SK-N-SH treated with all-trans-retinoic acid at 6 μM for 48 hours (cell line): ENCODE measurements at regions not wholly inside any gene's neighbourhood (a gene's known extent, or its start where the extent isn't known, plus 50 kb on each side); places are given as distances from the start of the nearest gene placed in this dataset.

Source experiments
- GLIS3 ChIP-seq: fragments of 250-450 bp; sonication (Bioruptor Pico); IDR thresholded peaks from 2 replicates; pipeline ENCODE4 v1.5.0; 2020; ENCODE audit warnings: mild to moderate bottlenecking, moderate library complexity
- PATZ1 ChIP-seq: fragments of 250-450 bp; sonication (Bioruptor Pico); IDR thresholded peaks from 2 replicates; pipeline ENCODE4 v1.8.0; 2020; ENCODE audit warnings: mild to moderate bottlenecking, moderate library complexity, borderline replicate concordance

GRCh38 chr3:74346896-74347295 lies 267.6 kb downstream of the CNTN3 start:
- TF ChIP-seq GLIS3 (CRISPR knock-in tag): no peak
- no peak for TF ChIP-seq PATZ1
